ENCODE measurements at regions not wholly inside any gene's neighbourhood (a gene's known extent, or its start where the extent isn't known, plus 50 kb on each side); places are given as distances from the start of the nearest gene placed in this dataset.

GRCh38 chr4:136471051-136471450 lies 1061.2 kb downstream of the PCDH18 start:
- TF ChIP-seq REST (IDR thresholded peaks at IDR 0.05; ENCODE audit: insufficient replicate concordance, low read depth): no peak
- TF ChIP-seq POLR2AphosphoS5 (IDR thresholded peaks at IDR 0.05; ENCODE audit: low read depth): no peak
- TF ChIP-seq GABPA (IDR thresholded peaks at IDR 0.05; ENCODE audit: low read depth): no peak
- TF ChIP-seq CTCF (IDR thresholded peaks at IDR 0.05; ENCODE audit: insufficient read depth, low read length): no peak
- no peak for TF ChIP-seq SPI1 (IDR thresholded peaks at IDR 0.05; ENCODE audit: borderline replicate concordance, low read depth)

GRCh38 chr4:136465691-136466090 lies 1066.6 kb downstream of the PCDH18 start:
- H3K27ac ChIP-seq (replicated peaks): no peak overlapping the region
- H3K4me3 ChIP-seq (replicated peaks; ENCODE audit: insufficient read depth, low read length): no peak overlapping the region
- no peak for DNase-seq (ENCODE audit: low read depth in 1 of 2, low spot score in 1 of 2)
- TF ChIP-seq SPI1 (IDR thresholded peaks at IDR 0.05; ENCODE audit: borderline replicate concordance, low read depth): no peak
- no peak for TF ChIP-seq POLR2AphosphoS5 (IDR thresholded peaks at IDR 0.05; ENCODE audit: low read depth)
- TF ChIP-seq CTCF (IDR thresholded peaks at IDR 0.05; ENCODE audit: insufficient read depth, low read length): no peak
- TF ChIP-seq REST (IDR thresholded peaks at IDR 0.05; ENCODE audit: insufficient replicate concordance, low read depth): no peak
- no peak for TF ChIP-seq GABPA (IDR thresholded peaks at IDR 0.05; ENCODE audit: low read depth)
- no peaks in the 10 kb centered on the region for H3K27me3 ChIP-seq (ENCODE audit: insufficient read depth, poor library complexity, severe bottlenecking)

More at GRCh38 chr4:136471051-136471450, 1061.2 kb downstream of the PCDH18 start:
- Histone ChIP-seq H3K27me3 (ENCODE audit: insufficient read depth, poor library complexity, severe bottlenecking) (no peaks in the 10 kb centered on the region), H3K27ac (replicated peaks) (no peak overlapping the region), H3K4me3 (replicated peaks; ENCODE audit: insufficient read depth, low read length) (no peak overlapping the region)
- no peak for DNase-seq (ENCODE audit: low read depth in 1 of 2, low spot score in 1 of 2)

DNA sequence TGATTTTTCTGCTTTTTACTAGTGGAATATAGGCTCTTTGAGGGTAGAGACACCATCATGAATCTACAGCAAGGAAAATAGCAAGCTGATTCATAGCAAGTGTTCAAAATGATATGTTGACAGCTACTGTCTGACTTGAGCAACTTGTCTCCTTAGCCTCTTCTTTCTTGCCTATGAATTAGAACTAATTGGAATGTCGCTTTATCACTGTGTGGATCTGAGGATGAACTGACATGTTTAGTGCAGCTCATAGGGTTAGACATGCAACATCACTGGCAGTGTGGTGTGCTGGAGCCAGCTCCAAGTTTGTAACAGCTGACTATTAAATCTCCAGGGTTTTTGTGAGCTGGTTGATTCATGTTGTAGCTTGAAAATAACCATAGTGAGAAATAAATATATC lies 1068.4 kb downstream of the PCDH18 start:
- Histone ChIP-seq H3K27ac (replicated peaks) (no peak overlapping the region), H3K4me3 (replicated peaks; ENCODE audit: insufficient read depth, low read length) (no peak overlapping the region), H3K27me3 (ENCODE audit: insufficient read depth, poor library complexity, severe bottlenecking) (no peaks in the 10 kb centered on the region)
- no peak for DNase-seq (ENCODE audit: low read depth in 1 of 2, low spot score in 1 of 2)
- TF ChIP-seq CTCF (IDR thresholded peaks at IDR 0.05; ENCODE audit: insufficient read depth, low read length) (no peak), GABPA (IDR thresholded peaks at IDR 0.05; ENCODE audit: low read depth) (no peak), REST (IDR thresholded peaks at IDR 0.05; ENCODE audit: insufficient replicate concordance, low read depth) (no peak), SPI1 (IDR thresholded peaks at IDR 0.05; ENCODE audit: borderline replicate concordance, low read depth) (no peak), POLR2AphosphoS5 (IDR thresholded peaks at IDR 0.05; ENCODE audit: low read depth) (no peak)

All from HL-60 (cell line).